SK-N-SH (cell line): ENCODE measurements at regions not wholly inside any gene's neighbourhood (a gene's known extent, or its start where the extent isn't known, plus 50 kb on each side); places are given as distances from the start of the nearest gene placed in this dataset.

Source experiments
- CTCF ChIA-PET: fragments of 300-600, 350-600 bp; formaldehyde crosslinking; extraction: SDS; loops from one replicate; lab custom pipeline; 2021; lab: Yijun Ruan, JAX
- POLR2A ChIA-PET: fragments of 350-600 bp; sonication (Branson Sonifier 250); formaldehyde crosslinking; extraction: SDS; loops from one replicate; lab custom pipeline; 2020; ENCODE audit warnings: antibody characterized with exemption, inconsistent platforms; lab: Yijun Ruan, JAX
- DNase-seq: peaks from one replicate; pipeline ENCODE4 v3.0.0; 2012
- H2AFZ ChIP-seq: fragments of 200-600 bp; sonication (generic); 2 replicates; pipeline ENCODE4 v1.8.1; 2016; ENCODE audit warnings: antibody characterized with exemption, mild to moderate bottlenecking, low read depth
- H3F3A ChIP-seq: fragments of 200-600 bp; sonication (generic); replicated peaks from 2 replicates; pipeline ENCODE3; 2016; ENCODE audit warnings: antibody characterized with exemption, mild to moderate bottlenecking; ENCODE audit not compliant: insufficient read depth
- H3K27ac ChIP-seq, 2 experiments: fragments of 200-500 bp in 1 of 2; fragments of 200-600 bp in 1 of 2; sonication (Bioruptor generic) in 1 of 2; sonication (generic), shearing (Covaris generic) in 1 of 2; 2 replicates each; pipeline versions ENCODE4 v1.5.1 to v1.6.1; 2014 to 2016; ENCODE audit warnings: low read depth in 2 of 2, inconsistent platforms in 1 of 2, low read length in 1 of 2, mild to moderate bottlenecking in 1 of 2, mixed read lengths in 1 of 2
- H3K27me3 ChIP-seq: fragments of 200-600 bp; sonication (generic), shearing (Covaris generic); 2 replicates; pipeline ENCODE4 v1.6.1; 2016; ENCODE audit warnings: mixed run types; ENCODE audit not compliant: insufficient read depth
- H3K36me3 ChIP-seq, 2 experiments: fragments of 200-500 bp in 1 of 2; fragments of 200-600 bp in 1 of 2; sonication (Bioruptor generic) in 1 of 2; sonication (generic) in 1 of 2; replicated peaks in 1 of 2; 2 replicates each; pipeline versions ENCODE3 to v1.5.1; 2014 to 2016; ENCODE audit warnings: low read length in 1 of 2, mild to moderate bottlenecking in 1 of 2; ENCODE audit not compliant: insufficient read depth in 2 of 2, control insufficient read depth in 1 of 2
- H3K4me1 ChIP-seq, 2 experiments: fragments of 200-500 bp in 1 of 2; fragments of 200-600 bp in 1 of 2; sonication (Bioruptor generic) in 1 of 2; sonication (generic), shearing (Covaris generic) in 1 of 2; 2 replicates each; pipeline versions ENCODE4 v1.5.1 to v1.6.1; 2014 to 2016; ENCODE audit warnings: low read depth in 1 of 2, low read length in 1 of 2, mixed run types in 1 of 2; ENCODE audit not compliant: insufficient read depth in 2 of 2, control insufficient read depth in 1 of 2
- H3K4me2 ChIP-seq: fragments of 200-600 bp; sonication (generic), shearing (Covaris generic); 2 replicates; pipeline ENCODE4 v1.6.1; 2017; ENCODE audit warnings: mixed run types
- H3K4me3 ChIP-seq, 2 experiments: fragments of 200-500 bp in 1 of 2; fragments of 200-600 bp in 1 of 2; sonication (Bioruptor generic) in 1 of 2; sonication (generic), shearing (Covaris generic) in 1 of 2; 2 replicates each; pipeline versions ENCODE4 v1.5.1 to v1.8.1; 2014 to 2016; ENCODE audit warnings: low read depth in 2 of 2, inconsistent platforms in 1 of 2, low read length in 1 of 2, mild to moderate bottlenecking in 1 of 2, mixed read lengths in 1 of 2, moderate library complexity in 1 of 2
- H3K79me2 ChIP-seq: fragments of 200-600 bp; sonication (generic); 2 replicates; pipeline ENCODE4 v1.8.1; 2017; ENCODE audit warnings: mild to moderate bottlenecking; ENCODE audit not compliant: insufficient read depth
- H3K9ac ChIP-seq: fragments of 200-600 bp; sonication (generic); 2 replicates; pipeline ENCODE4 v1.6.1; 2017; ENCODE audit warnings: mixed run types
- H3K9me2 ChIP-seq: fragments of 200-600 bp; sonication (generic); 2 replicates; pipeline ENCODE4 v1.6.1; 2017; ENCODE audit warnings: mixed run types
- H3K9me3 ChIP-seq: fragments of 200-600 bp; sonication (generic); 2 replicates; pipeline ENCODE4 v1.6.1; 2017; ENCODE audit warnings: mixed run types, mild to moderate bottlenecking, moderate library complexity
- H4K20me1 ChIP-seq: fragments of 200-600 bp; sonication (generic); 2 replicates; pipeline ENCODE4 v1.6.1; 2017; ENCODE audit warnings: mild to moderate bottlenecking, mixed run types; ENCODE audit not compliant: insufficient read depth
- ELF1 ChIP-seq: IDR thresholded peaks from 2 replicates; pipeline ENCODE4 v1.4.0; 2012
- EP300 ChIP-seq, 2 experiments: IDR thresholded peaks; 2 replicates each; pipeline versions ENCODE4 v1.4.0 to v1.6.1; 2012; ENCODE audit warnings: borderline replicate concordance in 1 of 2, low read depth in 1 of 2, low read length in 1 of 2
- EZH2phosphoT487 ChIP-seq: fragments of 200-600 bp; sonication (generic); IDR thresholded peaks from 2 replicates; pipeline ENCODE4 v1.6.1; 2017; ENCODE audit warnings: low read depth, mixed run types, mild to moderate bottlenecking, antibody characterized with exemption, moderate library complexity, borderline replicate concordance
- GABPA ChIP-seq: IDR thresholded peaks from 2 replicates; pipeline ENCODE4 v1.4.0; 2012; ENCODE audit warnings: low read depth, mild to moderate bottlenecking
- JUND ChIP-seq: IDR thresholded peaks from 2 replicates; pipeline ENCODE4 v1.4.0; 2012
- MAX ChIP-seq: IDR thresholded peaks from 2 replicates; pipeline ENCODE4 v1.4.0; 2012; ENCODE audit warnings: low read depth
- NFIC ChIP-seq: IDR thresholded peaks from 2 replicates; pipeline ENCODE4 v1.4.0; 2012; ENCODE audit warnings: borderline replicate concordance
- PBX3 ChIP-seq: IDR thresholded peaks from 2 replicates; pipeline ENCODE4; 2012
- POLR2AphosphoS5 ChIP-seq: IDR thresholded peaks from 2 replicates; pipeline ENCODE4 v1.6.1; 2012; ENCODE audit warnings: low read depth, low read length
- RAD21 ChIP-seq: IDR thresholded peaks from 2 replicates; pipeline ENCODE4 v1.6.1; 2012; ENCODE audit warnings: mild to moderate bottlenecking, low read length
- RFX5 ChIP-seq: IDR thresholded peaks from 2 replicates; pipeline ENCODE4 v1.6.1; 2012; ENCODE audit warnings: mild to moderate bottlenecking, improper control_type of control experiment, low read length
- RXRA ChIP-seq: IDR thresholded peaks from 2 replicates; pipeline ENCODE4 v1.4.0; 2012; ENCODE audit warnings: low read depth, mild to moderate bottlenecking, borderline replicate concordance
- SMC3 ChIP-seq: IDR thresholded peaks from 2 replicates; pipeline ENCODE4 v1.6.1; 2012; ENCODE audit warnings: low read depth, low read length, improper control_type of control experiment
- TAF1 ChIP-seq: IDR thresholded peaks from 2 replicates; pipeline ENCODE4 v1.6.1; 2012; ENCODE audit warnings: low read depth, mild to moderate bottlenecking, low read length, moderate library complexity, borderline replicate concordance
- TCF12 ChIP-seq: IDR thresholded peaks from 2 replicates; pipeline ENCODE4 v1.4.0; 2012
- TEAD4 ChIP-seq: IDR thresholded peaks from 2 replicates; pipeline ENCODE4 v1.4.0; 2012; ENCODE audit warnings: mild to moderate bottlenecking, borderline replicate concordance; ENCODE audit not compliant: insufficient read depth
- USF2 ChIP-seq: fragments of 150-350 bp; IDR thresholded peaks from 2 replicates; pipeline ENCODE4 v1.6.1; 2017; ENCODE audit warnings: antibody characterized with exemption, low read length, low read depth, borderline replicate concordance
- YY1 ChIP-seq: IDR thresholded peaks from 2 replicates; pipeline ENCODE4 v1.4.0; 2012; ENCODE audit warnings: low read depth, mild to moderate bottlenecking
- ZBTB33 ChIP-seq: IDR thresholded peaks from 2 replicates; pipeline ENCODE4 v1.4.0; 2012; ENCODE audit warnings: low read depth, borderline replicate concordance
- WGBS: methylation state at CpG from one replicate; pipeline ENCODE4 v1.1.6; 2017; ENCODE audit warnings: low lambda C conversion rate; 5-methylcytosine and 5-hydroxymethylcytosine counted together
- TF ChIP-seq, protein P1 (sequence below): IDR thresholded peaks from 2 replicates; pipeline ENCODE4 v1.4.0; 2012; ENCODE audit warnings: low read depth, borderline replicate concordance

GRCh38 chr13:63983366-63983765 is 2567.7 kb upstream of the PCDH20 start:
- no peaks in the 10 kb centered on the region for H3K27me3 ChIP-seq
- H3K4me3 ChIP-seq, result no peak overlapping the region
- ChIA-PET CTCF (no interaction called here), POLR2A (no interaction called here)
- no peak overlapping the region for H2AFZ ChIP-seq
- H3K4me2 ChIP-seq, result no peak overlapping the region
- H3K27ac ChIP-seq, result no peak overlapping the region
- no peaks in the 10 kb centered on the region for H3K4me1 ChIP-seq
- no peak for DNase-seq
- H3K9me3 ChIP-seq, result no peaks in the 10 kb centered on the region
- H3F3A ChIP-seq, result no peaks in the 10 kb centered on the region
- H3K36me3 ChIP-seq, result no peaks in the 10 kb centered on the region
- WGBS, result 47% methylated on average over 1 of the region's 1 CpG
- TF ChIP-seq YY1 (no peak), ZBTB33 (no peak), SMC3 (no peak)
- TF ChIP-seq, all 33 proteins: peak for 0
- no peaks in the 10 kb centered on the region for H3K79me2 ChIP-seq
- no peak overlapping the region for H3K9ac ChIP-seq
- H4K20me1 ChIP-seq, result no peaks in the 10 kb centered on the region
- H3K9me2 ChIP-seq, result no peaks in the 10 kb centered on the region

DNA sequence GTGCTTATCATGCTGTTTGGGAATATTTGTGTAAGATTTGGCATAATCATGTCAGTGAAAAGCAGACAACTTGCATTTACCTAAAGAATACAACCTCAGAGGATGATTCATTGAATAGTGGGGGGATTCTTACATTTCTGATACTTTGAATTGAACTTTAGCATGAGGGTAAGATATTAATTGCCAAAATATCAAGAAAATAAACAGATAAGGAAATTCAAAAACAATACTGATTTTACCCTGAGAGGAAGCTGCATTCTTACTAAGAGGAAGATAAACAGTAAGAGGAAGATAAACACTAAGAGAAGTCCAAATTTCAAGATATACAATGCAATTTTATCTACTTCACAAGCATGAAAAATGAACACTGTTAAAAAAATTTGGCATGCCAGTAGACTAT is 2564.3 kb upstream of the PCDH20 start:
- Histone ChIP-seq H3K9me3 (no peaks in the 10 kb centered on the region), H3K4me2 (no peak overlapping the region), H3F3A (no peaks in the 10 kb centered on the region), H2AFZ (no peak overlapping the region), H3K9me2 (no peaks in the 10 kb centered on the region), H3K36me3 (no peaks in the 10 kb centered on the region), H3K27ac (no peak overlapping the region), H3K79me2 (no peaks in the 10 kb centered on the region), H3K4me1 (peaks cover 0 to 6% of the 10 kb centered on the region in 2 experiments; a peak in 1 of 4 replicates), H4K20me1 (no peaks in the 10 kb centered on the region), H3K27me3 (no peaks in the 10 kb centered on the region), H3K9ac (no peak overlapping the region), H3K4me3 (no peak overlapping the region)
- POLR2A ChIA-PET, result no interaction called here
- CTCF ChIA-PET, result no interaction called here
- TF ChIP-seq RFX5 (no peak), EP300 (IDR thresholded peaks at IDR 0.05; ENCODE audit: borderline replicate concordance in 1 of 2, low read depth in 1 of 2, low read length in 1 of 2) (no peak), GABPA (no peak), USF2 (no peak), ELF1 (no peak), MAX (no peak), NFIC (no peak), EZH2phosphoT487 (no peak), TEAD4 (no peak), POLR2AphosphoS5 (no peak), RXRA (no peak), TCF12 (no peak), TAF1 (no peak), RAD21 (no peak), PBX3 (no peak), ZBTB33 (no peak), JUND (no peak)
- TF ChIP-seq, protein P1, sequence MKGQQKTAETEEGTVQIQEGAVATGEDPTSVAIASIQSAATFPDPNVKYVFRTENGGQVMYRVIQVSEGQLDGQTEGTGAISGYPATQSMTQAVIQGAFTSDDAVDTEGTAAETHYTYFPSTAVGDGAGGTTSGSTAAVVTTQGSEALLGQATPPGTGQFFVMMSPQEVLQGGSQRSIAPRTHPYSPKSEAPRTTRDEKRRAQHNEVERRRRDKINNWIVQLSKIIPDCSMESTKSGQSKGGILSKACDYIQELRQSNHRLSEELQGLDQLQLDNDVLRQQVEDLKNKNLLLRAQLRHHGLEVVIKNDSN, result no peak
- no peak for DNase-seq
